Activated gamma-delta T cell treated with Interleukin-2 at 50 U/mL for 16 hours (primary cell): ENCODE measurements at regions not wholly inside any gene's neighbourhood (a gene's known extent, or its start where the extent isn't known, plus 50 kb on each side); places are given as distances from the start of the nearest gene placed in this dataset.
"Not testable (repeated sequence)": the region's sequence is repeated elsewhere in the genome, so short reads cannot be mapped to it uniquely, and the experiment has no call there.

Experiments used
- DNase-seq: peaks from one replicate; pipeline ENCODE4 v3.0.0-alpha.2; 2020

GRCh38 chr13:80074143-80074752, 266.7 kb downstream of the SPRY2 start:
- no peak for DNase-seq

GRCh38 chr13:80072231-80072630, 268.7 kb downstream of the SPRY2 start:
- no peak for DNase-seq

- no peak for DNase-seq
Observed at GRCh38 chr13:80070024-80070703, 270.8 kb downstream of the SPRY2 start.

DNA sequence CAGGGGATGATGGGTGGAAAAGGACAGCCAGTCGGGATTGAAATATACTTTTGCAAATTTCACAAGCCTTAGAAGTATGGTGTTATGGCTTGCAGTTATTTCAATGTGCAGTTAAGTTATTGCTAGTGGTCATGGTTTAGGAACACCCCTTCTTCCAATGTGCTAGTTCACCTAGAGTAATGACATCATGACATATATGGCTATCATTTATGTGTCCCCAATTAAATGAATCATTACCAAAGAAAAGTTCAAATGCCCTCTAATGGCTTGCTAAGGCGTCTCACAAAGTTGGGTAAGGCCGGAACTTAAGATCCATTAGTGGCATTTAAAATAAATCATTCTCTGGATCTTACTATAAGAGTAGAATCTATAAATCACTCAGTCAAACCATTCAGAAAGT, 271.6 kb downstream of the SPRY2 start:
- DNase-seq: no peak

DNA sequence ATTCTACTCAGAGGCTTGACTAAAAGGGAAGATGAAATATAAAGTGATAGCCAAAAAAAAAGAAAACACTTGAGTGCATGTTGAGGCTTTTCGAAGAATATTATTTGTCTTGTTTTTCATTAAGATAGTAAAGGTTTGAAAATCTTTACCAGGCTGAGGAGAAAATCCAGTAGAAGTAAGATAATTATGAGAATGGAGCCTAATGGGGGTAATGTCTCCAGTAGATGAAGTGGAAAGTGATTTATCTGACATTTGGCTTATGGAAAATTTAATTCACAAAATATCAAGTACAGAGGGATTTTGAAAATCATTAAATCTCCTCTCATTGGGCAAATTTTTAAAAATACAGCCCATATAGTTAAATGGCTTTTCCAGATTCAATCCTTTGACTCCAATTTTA, 274.9 kb downstream of the SPRY2 start:
- no peak for DNase-seq

DNA sequence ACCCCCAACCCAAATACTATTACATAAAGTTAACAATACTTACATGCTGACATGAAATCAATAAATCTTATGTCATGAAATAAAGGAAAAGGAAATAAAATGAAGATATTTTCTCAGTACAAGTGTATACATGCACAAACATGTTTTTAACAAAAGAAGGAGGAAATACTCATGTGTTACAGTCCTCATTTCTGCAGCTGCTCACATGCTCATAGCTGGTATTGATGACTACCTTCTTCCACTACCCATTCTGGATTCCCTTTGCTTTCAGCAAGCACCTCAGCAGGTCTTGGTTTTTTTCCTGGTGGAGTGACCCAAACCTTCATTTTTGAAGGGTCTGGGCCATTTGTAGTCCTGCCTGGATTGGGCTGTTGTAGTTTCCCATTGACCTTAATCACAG, 278.5 kb downstream of the SPRY2 start:
- not testable (repeated sequence) for DNase-seq

DNA sequence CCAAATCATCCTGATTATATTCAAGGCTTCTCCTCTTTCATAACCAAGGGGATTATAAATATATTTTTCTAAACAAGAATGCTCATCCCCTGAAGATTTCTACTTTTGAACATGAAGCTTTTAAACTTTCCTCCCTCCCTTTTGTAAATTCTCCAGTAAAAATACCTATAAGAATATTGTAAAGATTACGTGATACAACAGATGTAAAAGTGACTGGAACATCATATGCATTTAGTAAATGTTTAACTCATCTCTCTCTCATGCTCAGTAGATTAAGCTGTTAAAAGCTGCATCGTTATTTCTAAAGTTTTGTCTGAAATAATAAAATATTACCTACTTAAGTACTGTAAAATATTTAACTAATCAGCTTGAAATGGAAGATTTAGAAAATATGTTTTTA, 281.1 kb downstream of the SPRY2 start:
- DNase-seq: no peak

- no peak for DNase-seq
Observed at GRCh38 chr13:80058626-80059025, 282.3 kb downstream of the SPRY2 start.

DNA sequence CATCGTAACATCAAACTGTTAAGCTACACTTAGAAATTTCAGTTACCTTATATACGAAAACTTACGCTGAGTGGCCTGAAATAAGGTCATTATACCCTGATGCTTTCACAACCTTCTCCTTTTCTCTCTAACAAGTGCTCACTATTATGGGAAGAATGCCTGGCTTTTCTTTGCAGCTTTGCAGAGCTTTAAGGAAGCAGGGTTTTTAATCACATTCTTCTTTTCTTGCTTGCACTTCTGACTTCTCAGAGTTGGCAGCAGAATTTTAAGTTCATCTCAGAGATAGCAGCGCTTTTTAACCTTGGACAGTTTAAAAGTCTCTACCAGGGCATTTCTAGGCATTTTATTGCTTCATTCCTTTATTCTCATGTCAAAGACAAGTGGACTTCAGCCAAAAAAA, 285.1 kb downstream of the SPRY2 start:
- no peak for DNase-seq

DNA sequence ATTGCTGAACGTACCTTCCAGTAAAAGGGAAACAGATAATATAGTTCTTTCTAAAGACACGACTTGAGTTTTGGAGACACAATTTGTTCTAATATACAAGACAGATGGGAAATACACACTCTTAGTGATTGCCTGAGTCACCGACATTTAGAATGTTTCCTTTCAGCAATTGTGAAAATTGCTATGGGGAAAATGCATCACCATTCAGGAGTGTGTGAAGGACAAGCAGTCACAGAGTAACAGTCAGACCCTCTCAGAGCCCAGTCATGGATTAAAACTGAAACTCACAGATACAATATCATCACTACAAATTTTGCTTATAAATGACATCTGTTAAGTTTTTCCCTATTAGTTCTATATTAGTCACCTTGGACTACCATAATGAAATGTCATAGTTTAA, 286.1 kb downstream of the SPRY2 start:
- DNase-seq: no peak

- DNase-seq: no peak
Observed at GRCh38 chr13:80052286-80052685, 288.6 kb downstream of the SPRY2 start.

DNA sequence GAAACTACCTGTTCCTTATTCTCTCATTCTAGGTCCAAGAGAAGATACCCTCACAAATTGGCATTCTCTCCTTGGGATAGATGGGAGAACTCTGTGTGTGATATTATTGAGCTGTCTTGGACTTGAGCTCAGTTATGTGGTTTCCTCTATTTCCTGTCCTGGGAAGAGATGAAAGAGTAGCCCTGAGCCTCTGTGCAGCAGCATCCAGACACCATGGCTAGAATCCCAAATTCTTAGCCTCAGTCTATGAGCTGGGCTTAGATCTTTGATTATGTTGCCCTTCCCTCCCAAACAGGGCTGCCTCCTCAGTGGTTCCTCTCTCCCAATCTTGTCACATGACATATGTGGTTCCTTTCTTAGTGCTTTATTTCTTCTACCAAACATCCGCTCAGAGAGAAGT, 290.7 kb downstream of the SPRY2 start:
- DNase-seq: no peak

- DNase-seq: peak; percentile 42
Observed at GRCh38 chr13:80048802-80049201, 292.1 kb downstream of the SPRY2 start.

DNA sequence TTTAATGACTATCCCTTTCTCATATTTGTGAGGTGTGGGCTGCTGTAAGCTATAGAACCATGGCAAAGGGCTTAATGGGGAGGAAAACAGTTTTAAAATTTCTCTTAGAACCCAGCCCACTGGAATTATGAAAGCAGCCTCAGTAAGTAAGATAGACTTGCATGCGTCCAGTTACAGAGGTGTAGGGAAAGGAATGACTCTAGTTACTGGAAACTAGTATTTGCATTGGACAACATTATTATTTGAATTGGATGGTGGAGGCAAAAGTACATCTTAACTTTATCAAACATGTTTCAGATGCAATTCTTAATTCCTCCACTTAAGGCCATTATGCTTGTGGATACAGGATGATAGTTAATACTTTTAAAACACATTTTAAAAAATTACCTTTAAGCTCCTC, 292.9 kb downstream of the SPRY2 start:
- no peak for DNase-seq

GRCh38 chr13:80047406-80047805, 293.5 kb downstream of the SPRY2 start:
- no peak for DNase-seq

- no peak for DNase-seq
Observed at GRCh38 chr13:80040981-80041317, 300.0 kb downstream of the SPRY2 start.

GRCh38 chr13:80040196-80040980, 300.5 kb downstream of the SPRY2 start:
- DNase-seq: no peak

DNA sequence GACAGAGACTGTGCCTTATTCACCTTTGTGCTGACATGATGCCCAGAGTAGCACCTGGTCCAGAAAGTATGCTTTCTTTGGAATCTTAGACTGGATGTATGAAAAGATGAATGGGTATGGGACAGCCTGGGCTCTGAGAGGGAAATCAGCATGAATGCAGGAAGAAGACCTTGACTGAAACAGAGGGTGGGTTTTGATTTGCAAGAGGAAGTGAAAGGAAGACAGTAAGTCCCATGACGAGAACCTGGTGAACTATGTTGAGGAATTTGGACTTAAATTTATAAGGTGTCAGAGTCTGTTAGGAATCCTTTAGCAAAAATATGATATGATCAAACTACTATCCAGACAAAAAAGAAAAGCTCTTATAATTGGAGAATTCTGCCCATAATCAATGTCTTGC, 301.9 kb downstream of the SPRY2 start:
- DNase-seq: no peak

- no peak for DNase-seq
Observed at GRCh38 chr13:80038371-80038770, 302.6 kb downstream of the SPRY2 start.

GRCh38 chr13:80037505-80037888, 303.4 kb downstream of the SPRY2 start:
- DNase-seq: no peak

DNA sequence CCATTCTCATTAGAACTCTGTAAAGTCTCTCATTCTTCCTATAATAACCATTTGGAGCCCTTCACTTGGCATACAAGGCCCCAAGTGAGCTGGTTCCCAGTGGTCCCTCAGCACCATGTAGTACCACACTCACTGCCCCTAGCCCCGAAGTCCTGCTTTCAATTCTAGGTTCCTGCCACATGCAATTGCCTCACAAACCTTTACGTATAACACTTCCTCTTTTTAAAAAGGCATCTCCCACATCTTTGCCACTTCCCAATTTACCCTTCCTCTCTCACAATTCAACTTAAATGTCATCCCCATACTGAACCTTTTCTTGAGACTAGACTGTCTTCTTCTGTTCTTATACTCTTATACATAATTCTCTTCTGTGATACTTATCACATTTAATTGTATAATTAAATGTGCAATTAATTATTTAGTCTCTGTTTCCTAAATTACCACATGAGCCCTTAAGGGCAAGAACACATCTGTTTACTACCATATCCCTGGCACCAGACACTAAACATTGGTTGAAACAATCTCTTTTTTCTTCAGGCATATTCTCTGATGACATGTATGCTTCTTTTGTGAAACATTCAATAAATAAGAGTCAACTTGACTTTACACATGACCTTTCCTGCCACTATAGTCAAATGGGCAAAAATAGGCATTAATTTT, 304.0 kb downstream of the SPRY2 start:
- no peak for DNase-seq

DNA sequence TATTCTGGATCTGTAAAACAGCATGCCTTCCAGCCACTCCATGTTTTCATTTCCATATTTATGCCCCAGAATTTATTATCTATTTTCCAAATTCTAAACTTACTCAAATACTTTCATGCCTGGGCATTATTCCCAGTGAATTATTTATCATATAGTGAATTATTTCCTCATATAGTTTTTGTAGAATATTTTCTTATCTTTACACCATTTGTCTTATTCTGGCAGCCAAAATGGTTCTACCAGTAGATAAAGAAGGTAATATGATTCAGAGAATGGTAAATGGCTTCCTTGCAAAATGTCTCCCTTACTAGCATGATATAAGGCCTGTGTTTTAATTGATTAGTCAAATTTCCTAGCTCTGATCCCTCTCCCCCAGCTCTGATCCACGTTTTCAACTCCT, 305.8 kb downstream of the SPRY2 start:
- DNase-seq: no peak

- no peak for DNase-seq
Observed at GRCh38 chr13:80033951-80034350, 307.0 kb downstream of the SPRY2 start.

DNA sequence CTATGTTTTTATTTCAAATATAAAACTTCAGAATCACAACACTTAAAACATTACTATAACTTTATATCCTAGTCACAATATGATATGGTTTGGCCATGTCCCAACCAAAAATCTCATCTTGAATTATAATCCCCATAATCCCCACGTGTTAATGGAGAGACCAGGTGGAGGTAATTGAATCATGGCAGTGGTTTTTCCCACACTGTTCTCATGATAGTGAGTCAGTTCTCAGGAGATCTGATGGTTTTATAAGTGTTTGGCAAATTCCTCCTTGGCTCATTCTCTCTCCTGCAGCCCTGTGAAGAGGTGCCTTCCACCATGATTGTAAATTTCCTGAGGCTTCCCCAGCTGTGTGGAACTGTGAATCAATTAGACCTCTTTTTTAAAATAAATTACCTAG, 307.6 kb downstream of the SPRY2 start:
- no peak for DNase-seq
